Upper lobe of left lung (tissue), 4 donors: ENCODE measurements at regions not wholly inside any gene's neighbourhood (a gene's known extent, or its start where the extent isn't known, plus 50 kb on each side); places are given as distances from the start of the nearest gene placed in this dataset.

Experiments
- CTCF ChIP-seq, 6 experiments: fragments of 450-650 bp in 4 of 6; fragments of 200-600 bp in 2 of 6; sonication (generic) in 2 of 6; IDR thresholded peaks; one replicate each; pipeline ENCODE4 v1.5.1; 2016 to 2019; ENCODE audit warnings: antibody characterized with exemption in 6 of 6
- EP300 ChIP-seq, 4 donors: sonication (generic); formaldehyde crosslinking; IDR thresholded peaks; one replicate each; pipeline ENCODE4 v1.5.1; 2017; ENCODE audit warnings: antibody characterized with exemption in 4 of 4, control low read depth in 2 of 4
- POLR2A ChIP-seq, 4 donors: fragments of 450-650 bp; IDR thresholded peaks; one replicate each; pipeline ENCODE4 v1.5.1; 2016 to 2017; ENCODE audit warnings: antibody characterized with exemption in 4 of 4, mild to moderate bottlenecking in 2 of 4
- POLR2AphosphoS5 ChIP-seq, 2 donors: sonication (generic); formaldehyde crosslinking; IDR thresholded peaks; one replicate each; pipeline ENCODE4 v1.5.1; 2017; ENCODE audit warnings: antibody characterized with exemption in 2 of 2

GRCh38 chr22:47794851-47795250 lies 1032.4 kb downstream of the TBC1D22A start:
- TF ChIP-seq CTCF (IDR thresholded peaks at IDR 0.05) (no peak), POLR2AphosphoS5 (IDR thresholded peaks at IDR 0.05) (no peak), POLR2A (IDR thresholded peaks at IDR 0.05) (no peak), EP300 (IDR thresholded peaks at IDR 0.05) (no peak)
